GM13977 (cell line): ENCODE measurements at regions not wholly inside any gene's neighbourhood (a gene's known extent, or its start where the extent isn't known, plus 50 kb on each side); places are given as distances from the start of the nearest gene placed in this dataset.

ENCODE experiments used
- DNase-seq: peaks from one replicate; pipeline ENCODE4 v3.0.0; 2012; ENCODE audit warnings: low spot score
- CTCF ChIP-seq: IDR thresholded peaks from 2 replicates; pipeline ENCODE4 v1.5.1; 2012; ENCODE audit warnings: mild to moderate bottlenecking, control low read depth; ENCODE audit not compliant: insufficient read depth; ENCODE audit errors: extremely low read depth, missing control alignments
- in situ Hi-C: fragments of 300-500 bp; cut with MboI; formaldehyde crosslinking; loops from one replicate; pipeline ENCODE4 v1.12.0; 2022; ENCODE audit warnings: low sequenced_read_pairs, low pct_unique_long_range_greater_than_20kb, mixed read lengths, inconsistent platforms; ENCODE audit not compliant: unreplicated experiment

- no peak for TF ChIP-seq CTCF
- in situ Hi-C loops: no loop called here
- DNase-seq: no peak
Observed at GRCh38 chr5:130651440-130651839, 513.6 kb downstream of the HINT1 start.

DNA sequence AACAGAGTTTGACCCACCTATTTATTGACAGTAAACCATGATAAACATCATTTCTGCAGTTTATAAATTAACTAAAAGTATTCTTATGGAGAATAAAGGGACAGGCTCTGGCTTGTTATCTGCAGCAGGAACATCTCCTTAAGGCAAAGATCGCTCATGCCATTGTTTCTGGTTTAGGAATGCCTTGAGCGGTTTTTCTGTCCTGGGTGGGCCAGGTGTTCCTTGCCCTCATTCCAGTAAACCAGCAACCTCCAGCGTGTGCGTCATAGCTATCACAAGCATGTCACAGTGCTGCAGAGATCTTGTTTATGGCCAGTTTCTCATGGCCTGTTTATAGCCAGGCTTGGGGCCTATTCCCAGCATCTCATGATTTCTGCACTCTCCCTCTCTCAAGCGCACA, 521.7 kb downstream of the HINT1 start:
- in situ Hi-C loops: no loop called here
- no peak for TF ChIP-seq CTCF
- DNase-seq: no peak

DNA sequence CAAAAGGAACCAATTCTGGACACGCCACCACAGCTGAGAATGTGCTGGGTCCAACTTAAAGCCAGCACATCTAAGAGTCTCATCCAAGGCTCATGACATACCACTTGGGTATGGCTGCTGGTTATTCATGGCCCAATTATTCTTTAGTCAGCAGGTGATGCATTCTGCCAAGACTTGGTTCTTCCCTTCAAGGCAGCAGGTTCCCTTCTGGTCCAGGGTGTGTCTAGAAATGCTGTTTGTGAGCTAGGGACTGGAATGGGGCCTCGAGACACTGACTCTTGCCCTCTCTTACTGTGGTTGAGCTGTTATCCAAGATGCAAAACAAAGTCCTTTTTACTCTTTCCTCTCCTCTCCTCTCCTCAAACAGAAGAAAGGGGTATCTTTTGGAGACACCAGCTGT, 522.6 kb downstream of the HINT1 start:
- TF ChIP-seq CTCF: no peak
- in situ Hi-C loops: no loop called here
- DNase-seq: no peak

DNA sequence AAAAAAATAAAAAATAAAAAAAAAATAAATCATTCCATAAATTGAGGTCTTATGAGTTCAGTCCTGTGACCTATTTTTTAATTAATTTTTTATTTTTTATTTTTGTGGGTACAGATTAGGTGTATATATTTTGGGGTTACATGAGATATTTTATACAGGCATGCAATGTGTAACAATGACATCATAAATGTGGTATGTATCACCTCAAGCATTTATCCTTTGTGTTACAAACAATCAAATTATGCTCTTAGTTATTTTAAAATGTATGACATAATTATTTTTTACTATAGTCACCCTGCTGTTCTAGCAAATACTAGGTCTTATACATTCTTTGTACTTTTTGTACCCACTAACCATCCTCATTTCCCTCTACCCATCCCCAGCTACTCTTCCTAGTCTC, 537.9 kb downstream of the HINT1 start:
- in situ Hi-C loops: no loop called here
- TF ChIP-seq CTCF: no peak
- DNase-seq: no peak

DNA sequence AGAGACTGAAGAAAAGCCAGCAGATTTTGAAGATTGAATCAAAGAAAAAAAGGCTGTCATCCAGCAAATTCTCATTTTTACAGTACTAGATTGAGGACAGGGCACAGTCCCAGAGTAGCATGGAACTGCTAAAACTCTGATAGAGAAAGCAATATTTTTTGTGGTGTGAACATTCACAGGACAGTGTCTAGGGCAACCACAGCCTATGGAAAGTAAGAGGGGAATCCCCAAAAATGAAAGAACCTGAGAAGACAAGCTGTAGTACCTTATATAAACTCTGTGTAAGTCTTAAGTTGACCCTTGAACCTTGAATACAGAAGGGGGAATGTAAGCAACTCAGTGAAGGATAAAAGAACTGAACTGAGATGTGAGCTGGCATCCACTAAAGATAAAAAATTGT, 540.3 kb downstream of the HINT1 start:
- TF ChIP-seq CTCF: no peak
- in situ Hi-C loops: no loop called here
- DNase-seq: no peak

DNA sequence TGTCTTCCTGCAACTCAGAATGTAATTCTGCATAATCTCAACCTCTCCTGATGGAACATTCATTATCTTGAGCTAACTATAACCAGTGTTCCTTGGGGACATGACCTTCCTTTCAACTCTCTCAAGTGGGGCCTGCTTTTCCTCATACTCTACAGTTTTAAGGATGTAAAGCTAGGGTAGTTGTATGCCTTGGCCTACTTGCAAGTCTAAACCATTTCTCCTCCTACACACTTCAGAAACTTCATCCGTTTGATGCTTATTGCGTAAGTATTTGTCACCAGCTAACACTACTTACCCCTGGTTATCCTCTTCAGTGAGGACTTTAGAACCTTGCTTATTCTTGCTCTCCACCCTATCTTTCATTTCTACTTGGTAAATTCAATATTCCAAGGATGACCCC, 548.9 kb downstream of the HINT1 start:
- in situ Hi-C loops: no loop called here
- DNase-seq: no peak

More for the DNA sequence above, 548.9 kb downstream of the HINT1 start:
- no peak for TF ChIP-seq CTCF
